GM21515 (cell line): ENCODE measurements at regions not wholly inside any gene's neighbourhood (a gene's known extent, or its start where the extent isn't known, plus 50 kb on each side); places are given as distances from the start of the nearest gene placed in this dataset.
"Not testable (repeated sequence)": the region's sequence is repeated elsewhere in the genome, so short reads cannot be mapped to it uniquely, and the experiment has no call there.

ENCODE experiments used
- ATAC-seq: cut with Tn5 transposase; IDR thresholded peaks from one replicate; pipeline ENCODE4 v1.9.1; 2021; ENCODE audit not compliant: unreplicated experiment

GRCh38 chr12:88667615-88668014, 87.3 kb upstream of the KITLG start:
- ATAC-seq = not testable (repeated sequence)

- ATAC-seq = no peak
Measured at GRCh38 chr12:88665071-88665470, 84.8 kb upstream of the KITLG start.

- no peak for ATAC-seq
Measured at GRCh38 chr12:88662961-88663360, 82.7 kb upstream of the KITLG start.

- ATAC-seq = no peak
Measured at GRCh38 chr12:88662093-88662492, 81.8 kb upstream of the KITLG start.

- ATAC-seq = no peak
Measured at GRCh38 chr12:88658009-88658408, 77.7 kb upstream of the KITLG start.

- ATAC-seq = no peak
Measured at GRCh38 chr12:88650715-88651114, 70.4 kb upstream of the KITLG start.

- no peak for ATAC-seq
Measured at GRCh38 chr12:88648625-88649024, 68.4 kb upstream of the KITLG start.

- no peak for ATAC-seq
Measured at GRCh38 chr12:88646824-88647223, 66.6 kb upstream of the KITLG start.

GRCh38 chr12:88645816-88646215, 65.5 kb upstream of the KITLG start:
- no peak for ATAC-seq

- ATAC-seq = no peak
Measured at GRCh38 chr12:88644946-88645702, 64.9 kb upstream of the KITLG start.

GRCh38 chr12:88643685-88644084, 63.4 kb upstream of the KITLG start:
- no peak for ATAC-seq

- no peak for ATAC-seq
Measured at GRCh38 chr12:88642675-88643431, 62.6 kb upstream of the KITLG start.

GRCh38 chr12:88638966-88639760, 58.9 kb upstream of the KITLG start:
- no peak for ATAC-seq

GRCh38 chr12:88638388-88638787, 58.1 kb upstream of the KITLG start:
- ATAC-seq = no peak

- no peak for ATAC-seq
Measured at GRCh38 chr12:88634008-88634407, 53.7 kb upstream of the KITLG start.

GRCh38 chr12:88633312-88633711, 53.0 kb upstream of the KITLG start:
- ATAC-seq = no peak

GRCh38 chr12:88630561-88630960, 50.3 kb upstream of the KITLG start:
- ATAC-seq = no peak
